ENCODE measurements at regions not wholly inside any gene's neighbourhood (a gene's known extent, or its start where the extent isn't known, plus 50 kb on each side); places are given as distances from the start of the nearest gene placed in this dataset.

- no peak overlapping the region for H3K4me3 ChIP-seq
- TF ChIP-seq CTCF (IDR thresholded peaks at IDR 0.05) = no peak
- no peaks in the 10 kb centered on the region for H3K9me3 ChIP-seq
- no peaks in the 10 kb centered on the region for H3K36me3 ChIP-seq (ENCODE audit: low read depth)
- intact Hi-C loops (cut with DNase I, micrococcal nuclease) = no loop called here
- no peak for ATAC-seq
- no peak for DNase-seq
- peaks cover 14% of the 10 kb centered on the region for H3K4me1 ChIP-seq (ENCODE audit: low read depth)
These were observed 108.1 kb downstream of the DHX15 start for GRCh38 chr4:24476282-24476681.

GRCh38 chr4:24475756-24476155 lies 108.6 kb downstream of the DHX15 start:
- no peak for TF ChIP-seq CTCF (IDR thresholded peaks at IDR 0.05)
- Histone ChIP-seq H3K4me1 (ENCODE audit: low read depth) (peaks cover 14% of the 10 kb centered on the region), H3K4me3 (no peak overlapping the region), H3K9me3 (no peaks in the 10 kb centered on the region), H3K36me3 (ENCODE audit: low read depth) (no peaks in the 10 kb centered on the region)
- DNase-seq (no peak), ATAC-seq (no peak)
- intact Hi-C loops (cut with DNase I, micrococcal nuclease) = no loop called here

GRCh38 chr4:24473309-24473721 lies 111.0 kb downstream of the DHX15 start:
- peaks cover 14% of the 10 kb centered on the region for H3K4me1 ChIP-seq (ENCODE audit: low read depth)
- no peak overlapping the region for H3K4me3 ChIP-seq
- intact Hi-C loops (cut with DNase I, micrococcal nuclease) = no loop called here
- no peaks in the 10 kb centered on the region for H3K36me3 ChIP-seq (ENCODE audit: low read depth)
- TF ChIP-seq CTCF (IDR thresholded peaks at IDR 0.05) = peak; percentile 5
- ATAC-seq (no peak), DNase-seq (peak in 2 of 3 donors; percentile 30 to 38)
- no peaks in the 10 kb centered on the region for H3K9me3 ChIP-seq

GRCh38 chr4:24472514-24473308 lies 111.6 kb downstream of the DHX15 start:
- ATAC-seq (peak; percentile 81), DNase-seq (peak; percentile 71 to 82 (median 81))
- H3K4me1 ChIP-seq (ENCODE audit: low read depth) = peaks cover 14% of the 10 kb centered on the region
- intact Hi-C loops (cut with DNase I, micrococcal nuclease) = no loop called here
- H3K9me3 ChIP-seq = no peaks in the 10 kb centered on the region
- H3K4me3 ChIP-seq = no peak overlapping the region
- no peaks in the 10 kb centered on the region for H3K36me3 ChIP-seq (ENCODE audit: low read depth)
- TF ChIP-seq CTCF (IDR thresholded peaks at IDR 0.05) = peak; percentile 68

GRCh38 chr4:24472161-24472510 lies 112.2 kb downstream of the DHX15 start:
- TF ChIP-seq CTCF (IDR thresholded peaks at IDR 0.05) = no peak
- H3K36me3 ChIP-seq (ENCODE audit: low read depth) = no peaks in the 10 kb centered on the region
- H3K4me3 ChIP-seq = no peak overlapping the region
- peaks cover 14% of the 10 kb centered on the region for H3K4me1 ChIP-seq (ENCODE audit: low read depth)
- H3K9me3 ChIP-seq = no peaks in the 10 kb centered on the region
- intact Hi-C loops (cut with DNase I, micrococcal nuclease) = no loop called here
- DNase-seq (no peak), ATAC-seq (no peak)
